SK-N-SH (cell line): ENCODE measurements at regions not wholly inside any gene's neighbourhood (a gene's known extent, or its start where the extent isn't known, plus 50 kb on each side); places are given as distances from the start of the nearest gene placed in this dataset.
A peak's percentile ranks its signal among the peaks of the same experiment; 100 is the strongest.

ENCODE experiments used
- CTCF ChIA-PET: fragments of 300-600, 350-600 bp; formaldehyde crosslinking; extraction: SDS; loops from one replicate; lab custom pipeline; 2021; lab: Yijun Ruan, JAX
- POLR2A ChIA-PET: fragments of 350-600 bp; sonication (Branson Sonifier 250); formaldehyde crosslinking; extraction: SDS; loops from one replicate; lab custom pipeline; 2020; ENCODE audit warnings: antibody characterized with exemption, inconsistent platforms; lab: Yijun Ruan, JAX
- DNase-seq: peaks from one replicate; pipeline ENCODE4 v3.0.0; 2012
- H2AFZ ChIP-seq: fragments of 200-600 bp; sonication (generic); 2 replicates; pipeline ENCODE4 v1.8.1; 2016; ENCODE audit warnings: antibody characterized with exemption, mild to moderate bottlenecking, low read depth
- H3F3A ChIP-seq: fragments of 200-600 bp; sonication (generic); replicated peaks from 2 replicates; pipeline ENCODE3; 2016; ENCODE audit warnings: antibody characterized with exemption, mild to moderate bottlenecking; ENCODE audit not compliant: insufficient read depth
- H3K27ac ChIP-seq, 2 experiments: fragments of 200-500 bp in 1 of 2; fragments of 200-600 bp in 1 of 2; sonication (Bioruptor generic) in 1 of 2; sonication (generic), shearing (Covaris generic) in 1 of 2; 2 replicates each; pipeline versions ENCODE4 v1.5.1 to v1.6.1; 2014 to 2016; ENCODE audit warnings: low read depth in 2 of 2, inconsistent platforms in 1 of 2, low read length in 1 of 2, mild to moderate bottlenecking in 1 of 2, mixed read lengths in 1 of 2
- H3K27me3 ChIP-seq: fragments of 200-600 bp; sonication (generic), shearing (Covaris generic); 2 replicates; pipeline ENCODE4 v1.6.1; 2016; ENCODE audit warnings: mixed run types; ENCODE audit not compliant: insufficient read depth
- H3K36me3 ChIP-seq, 2 experiments: fragments of 200-500 bp in 1 of 2; fragments of 200-600 bp in 1 of 2; sonication (Bioruptor generic) in 1 of 2; sonication (generic) in 1 of 2; replicated peaks in 1 of 2; 2 replicates each; pipeline versions ENCODE3 to v1.5.1; 2014 to 2016; ENCODE audit warnings: low read length in 1 of 2, mild to moderate bottlenecking in 1 of 2; ENCODE audit not compliant: insufficient read depth in 2 of 2, control insufficient read depth in 1 of 2
- H3K4me1 ChIP-seq, 2 experiments: fragments of 200-500 bp in 1 of 2; fragments of 200-600 bp in 1 of 2; sonication (Bioruptor generic) in 1 of 2; sonication (generic), shearing (Covaris generic) in 1 of 2; 2 replicates each; pipeline versions ENCODE4 v1.5.1 to v1.6.1; 2014 to 2016; ENCODE audit warnings: low read depth in 1 of 2, low read length in 1 of 2, mixed run types in 1 of 2; ENCODE audit not compliant: insufficient read depth in 2 of 2, control insufficient read depth in 1 of 2
- H3K4me2 ChIP-seq: fragments of 200-600 bp; sonication (generic), shearing (Covaris generic); 2 replicates; pipeline ENCODE4 v1.6.1; 2017; ENCODE audit warnings: mixed run types
- H3K4me3 ChIP-seq, 2 experiments: fragments of 200-500 bp in 1 of 2; fragments of 200-600 bp in 1 of 2; sonication (Bioruptor generic) in 1 of 2; sonication (generic), shearing (Covaris generic) in 1 of 2; 2 replicates each; pipeline versions ENCODE4 v1.5.1 to v1.8.1; 2014 to 2016; ENCODE audit warnings: low read depth in 2 of 2, inconsistent platforms in 1 of 2, low read length in 1 of 2, mild to moderate bottlenecking in 1 of 2, mixed read lengths in 1 of 2, moderate library complexity in 1 of 2
- H3K79me2 ChIP-seq: fragments of 200-600 bp; sonication (generic); 2 replicates; pipeline ENCODE4 v1.8.1; 2017; ENCODE audit warnings: mild to moderate bottlenecking; ENCODE audit not compliant: insufficient read depth
- H3K9ac ChIP-seq: fragments of 200-600 bp; sonication (generic); 2 replicates; pipeline ENCODE4 v1.6.1; 2017; ENCODE audit warnings: mixed run types
- H3K9me2 ChIP-seq: fragments of 200-600 bp; sonication (generic); 2 replicates; pipeline ENCODE4 v1.6.1; 2017; ENCODE audit warnings: mixed run types
- H3K9me3 ChIP-seq: fragments of 200-600 bp; sonication (generic); 2 replicates; pipeline ENCODE4 v1.6.1; 2017; ENCODE audit warnings: mixed run types, mild to moderate bottlenecking, moderate library complexity
- H4K20me1 ChIP-seq: fragments of 200-600 bp; sonication (generic); 2 replicates; pipeline ENCODE4 v1.6.1; 2017; ENCODE audit warnings: mild to moderate bottlenecking, mixed run types; ENCODE audit not compliant: insufficient read depth
- FOSL2 ChIP-seq: IDR thresholded peaks from 2 replicates; pipeline ENCODE4 v1.4.0; 2012; ENCODE audit warnings: low read depth, mild to moderate bottlenecking, moderate library complexity, borderline replicate concordance
- FOXJ3 ChIP-seq: sonication (generic); formaldehyde crosslinking; IDR thresholded peaks from 2 replicates; pipeline ENCODE4 v1.5.1; 2020; ENCODE audit warnings: mild to moderate bottlenecking, missing genetic modification reagents
- GABPA ChIP-seq: IDR thresholded peaks from 2 replicates; pipeline ENCODE4 v1.4.0; 2012; ENCODE audit warnings: low read depth, mild to moderate bottlenecking
- JUND ChIP-seq: IDR thresholded peaks from 2 replicates; pipeline ENCODE4 v1.4.0; 2012
- NFIC ChIP-seq: IDR thresholded peaks from 2 replicates; pipeline ENCODE4 v1.4.0; 2012; ENCODE audit warnings: borderline replicate concordance
- NRF1 ChIP-seq: IDR thresholded peaks from 2 replicates; pipeline ENCODE4 v1.6.1; 2012; ENCODE audit warnings: low read depth, mild to moderate bottlenecking, low read length
- POLR2AphosphoS5 ChIP-seq: IDR thresholded peaks from 2 replicates; pipeline ENCODE4 v1.6.1; 2012; ENCODE audit warnings: low read depth, low read length
- RFX5 ChIP-seq: IDR thresholded peaks from 2 replicates; pipeline ENCODE4 v1.6.1; 2012; ENCODE audit warnings: mild to moderate bottlenecking, improper control_type of control experiment, low read length
- RXRA ChIP-seq: IDR thresholded peaks from 2 replicates; pipeline ENCODE4 v1.4.0; 2012; ENCODE audit warnings: low read depth, mild to moderate bottlenecking, borderline replicate concordance
- TEAD4 ChIP-seq: IDR thresholded peaks from 2 replicates; pipeline ENCODE4 v1.4.0; 2012; ENCODE audit warnings: mild to moderate bottlenecking, borderline replicate concordance; ENCODE audit not compliant: insufficient read depth
- YY1 ChIP-seq: IDR thresholded peaks from 2 replicates; pipeline ENCODE4 v1.4.0; 2012; ENCODE audit warnings: low read depth, mild to moderate bottlenecking
- WGBS: methylation state at CpG from one replicate; pipeline ENCODE4 v1.1.6; 2017; ENCODE audit warnings: low lambda C conversion rate; 5-methylcytosine and 5-hydroxymethylcytosine counted together
- TF ChIP-seq, protein P1 (sequence below): fragments of 150-350 bp; IDR thresholded peaks from 2 replicates; pipeline ENCODE4 v1.6.1; 2016; ENCODE audit warnings: mild to moderate bottlenecking, low read depth, low read length
- TF ChIP-seq, protein P2 (sequence below): fragments of 200-600 bp; sonication (generic); IDR thresholded peaks from 2 replicates; pipeline ENCODE4 v1.6.1; 2017; ENCODE audit warnings: antibody characterized with exemption, mild to moderate bottlenecking, moderate library complexity
- TF ChIP-seq, protein P3 (sequence below): IDR thresholded peaks from 2 replicates; pipeline ENCODE4 v1.6.1; 2012; ENCODE audit warnings: mild to moderate bottlenecking, low read depth, low read length, moderate library complexity
- TF ChIP-seq, protein P4 (sequence below): IDR thresholded peaks from 2 replicates; pipeline ENCODE4 v1.4.0; 2012; ENCODE audit warnings: low read depth

DNA sequence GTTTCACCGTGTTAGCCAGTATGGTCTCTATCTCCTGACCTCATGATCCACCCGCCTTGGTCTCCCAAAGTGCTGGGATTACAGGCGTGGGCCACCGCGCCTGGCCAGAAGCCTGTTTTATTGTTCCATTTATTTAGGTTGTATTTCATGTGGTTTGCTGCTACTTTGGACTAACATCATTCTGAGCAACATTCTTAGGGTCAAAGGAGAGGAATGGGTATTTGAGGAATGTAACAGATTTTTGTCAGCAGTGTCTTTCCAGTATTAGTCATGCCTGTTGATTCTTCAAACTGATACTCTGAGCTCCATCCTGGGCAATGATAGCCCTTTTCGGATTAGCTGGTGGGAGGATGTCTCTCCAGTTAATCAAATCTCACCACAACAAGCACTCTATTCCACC is 213.0 kb upstream of the CITED2 start (continued):
- no peak for TF ChIP-seq GABPA
- TF ChIP-seq, protein P1, sequence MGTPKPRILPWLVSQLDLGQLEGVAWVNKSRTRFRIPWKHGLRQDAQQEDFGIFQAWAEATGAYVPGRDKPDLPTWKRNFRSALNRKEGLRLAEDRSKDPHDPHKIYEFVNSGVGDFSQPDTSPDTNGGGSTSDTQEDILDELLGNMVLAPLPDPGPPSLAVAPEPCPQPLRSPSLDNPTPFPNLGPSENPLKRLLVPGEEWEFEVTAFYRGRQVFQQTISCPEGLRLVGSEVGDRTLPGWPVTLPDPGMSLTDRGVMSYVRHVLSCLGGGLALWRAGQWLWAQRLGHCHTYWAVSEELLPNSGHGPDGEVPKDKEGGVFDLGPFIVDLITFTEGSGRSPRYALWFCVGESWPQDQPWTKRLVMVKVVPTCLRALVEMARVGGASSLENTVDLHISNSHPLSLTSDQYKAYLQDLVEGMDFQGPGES = no peak
- no peak for TF ChIP-seq FOXJ3 (CRISPR knock-in tag)
- no peak for TF ChIP-seq NRF1
- TF ChIP-seq JUND = peak; percentile 85
- TF ChIP-seq, protein P2, sequence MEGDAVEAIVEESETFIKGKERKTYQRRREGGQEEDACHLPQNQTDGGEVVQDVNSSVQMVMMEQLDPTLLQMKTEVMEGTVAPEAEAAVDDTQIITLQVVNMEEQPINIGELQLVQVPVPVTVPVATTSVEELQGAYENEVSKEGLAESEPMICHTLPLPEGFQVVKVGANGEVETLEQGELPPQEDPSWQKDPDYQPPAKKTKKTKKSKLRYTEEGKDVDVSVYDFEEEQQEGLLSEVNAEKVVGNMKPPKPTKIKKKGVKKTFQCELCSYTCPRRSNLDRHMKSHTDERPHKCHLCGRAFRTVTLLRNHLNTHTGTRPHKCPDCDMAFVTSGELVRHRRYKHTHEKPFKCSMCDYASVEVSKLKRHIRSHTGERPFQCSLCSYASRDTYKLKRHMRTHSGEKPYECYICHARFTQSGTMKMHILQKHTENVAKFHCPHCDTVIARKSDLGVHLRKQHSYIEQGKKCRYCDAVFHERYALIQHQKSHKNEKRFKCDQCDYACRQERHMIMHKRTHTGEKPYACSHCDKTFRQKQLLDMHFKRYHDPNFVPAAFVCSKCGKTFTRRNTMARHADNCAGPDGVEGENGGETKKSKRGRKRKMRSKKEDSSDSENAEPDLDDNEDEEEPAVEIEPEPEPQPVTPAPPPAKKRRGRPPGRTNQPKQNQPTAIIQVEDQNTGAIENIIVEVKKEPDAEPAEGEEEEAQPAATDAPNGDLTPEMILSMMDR = no peak
- TF ChIP-seq, all 33 proteins: peak for 14

DNA sequence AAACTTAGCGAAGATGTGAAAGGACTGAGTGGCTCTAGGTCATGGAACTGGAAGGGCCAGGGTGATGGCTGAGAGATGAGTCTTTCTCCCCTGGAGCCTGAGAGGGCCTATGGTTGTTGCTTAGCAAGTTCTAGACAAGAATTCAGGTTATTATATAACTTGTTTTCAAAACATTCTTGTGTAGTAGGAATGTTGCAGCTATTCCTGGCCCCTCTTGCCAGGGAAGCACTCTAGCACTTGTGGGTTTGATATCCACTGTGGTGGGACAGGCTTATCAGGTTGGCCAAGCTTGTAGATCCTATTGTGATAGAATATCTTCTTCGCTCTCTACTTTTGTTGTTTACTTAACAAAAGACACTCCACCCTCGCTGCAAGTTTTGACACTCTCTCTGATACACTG is 211.8 kb upstream of the CITED2 start:
- Histone ChIP-seq H3K4me1 (peaks cover 0 to 26% of the 10 kb centered on the region in 2 experiments; a peak in 2 of 4 replicates), H3K27ac (peak overlapping the region in 1 of 2 experiments; percentile 30; a peak in 3 of 4 replicates), H2AFZ (no peak overlapping the region), H3K4me2 (no peak overlapping the region), H3K4me3 (no peak overlapping the region), H3K9me2 (no peaks in the 10 kb centered on the region), H3K9ac (no peak overlapping the region), H3K27me3 (no peaks in the 10 kb centered on the region), H3F3A (peaks cover 30% of the 10 kb centered on the region), H3K9me3 (no peaks in the 10 kb centered on the region), H3K36me3 (no peaks in the 10 kb centered on the region), H3K79me2 (no peaks in the 10 kb centered on the region), H4K20me1 (no peaks in the 10 kb centered on the region)
- TF ChIP-seq, protein P3, sequence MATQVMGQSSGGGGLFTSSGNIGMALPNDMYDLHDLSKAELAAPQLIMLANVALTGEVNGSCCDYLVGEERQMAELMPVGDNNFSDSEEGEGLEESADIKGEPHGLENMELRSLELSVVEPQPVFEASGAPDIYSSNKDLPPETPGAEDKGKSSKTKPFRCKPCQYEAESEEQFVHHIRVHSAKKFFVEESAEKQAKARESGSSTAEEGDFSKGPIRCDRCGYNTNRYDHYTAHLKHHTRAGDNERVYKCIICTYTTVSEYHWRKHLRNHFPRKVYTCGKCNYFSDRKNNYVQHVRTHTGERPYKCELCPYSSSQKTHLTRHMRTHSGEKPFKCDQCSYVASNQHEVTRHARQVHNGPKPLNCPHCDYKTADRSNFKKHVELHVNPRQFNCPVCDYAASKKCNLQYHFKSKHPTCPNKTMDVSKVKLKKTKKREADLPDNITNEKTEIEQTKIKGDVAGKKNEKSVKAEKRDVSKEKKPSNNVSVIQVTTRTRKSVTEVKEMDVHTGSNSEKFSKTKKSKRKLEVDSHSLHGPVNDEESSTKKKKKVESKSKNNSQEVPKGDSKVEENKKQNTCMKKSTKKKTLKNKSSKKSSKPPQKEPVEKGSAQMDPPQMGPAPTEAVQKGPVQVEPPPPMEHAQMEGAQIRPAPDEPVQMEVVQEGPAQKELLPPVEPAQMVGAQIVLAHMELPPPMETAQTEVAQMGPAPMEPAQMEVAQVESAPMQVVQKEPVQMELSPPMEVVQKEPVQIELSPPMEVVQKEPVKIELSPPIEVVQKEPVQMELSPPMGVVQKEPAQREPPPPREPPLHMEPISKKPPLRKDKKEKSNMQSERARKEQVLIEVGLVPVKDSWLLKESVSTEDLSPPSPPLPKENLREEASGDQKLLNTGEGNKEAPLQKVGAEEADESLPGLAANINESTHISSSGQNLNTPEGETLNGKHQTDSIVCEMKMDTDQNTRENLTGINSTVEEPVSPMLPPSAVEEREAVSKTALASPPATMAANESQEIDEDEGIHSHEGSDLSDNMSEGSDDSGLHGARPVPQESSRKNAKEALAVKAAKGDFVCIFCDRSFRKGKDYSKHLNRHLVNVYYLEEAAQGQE = no peak
- no peak for TF ChIP-seq YY1
- TF ChIP-seq RXRA = no peak
- TF ChIP-seq NFIC = no peak
- TF ChIP-seq TEAD4 = no peak
- TF ChIP-seq POLR2AphosphoS5 = no peak
- TF ChIP-seq RFX5 = no peak
- TF ChIP-seq, protein P4, sequence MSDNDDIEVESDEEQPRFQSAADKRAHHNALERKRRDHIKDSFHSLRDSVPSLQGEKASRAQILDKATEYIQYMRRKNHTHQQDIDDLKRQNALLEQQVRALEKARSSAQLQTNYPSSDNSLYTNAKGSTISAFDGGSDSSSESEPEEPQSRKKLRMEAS = no peak
- TF ChIP-seq FOSL2 = no peak
- ChIA-PET CTCF (no interaction called here), POLR2A (no interaction called here)
- 68% methylated on average over 3 of the region's 3 CpGs for WGBS
- DNase-seq = no peak
